Smooth muscle cell (in vitro differentiated cells): ENCODE measurements at regions not wholly inside any gene's neighbourhood (a gene's known extent, or its start where the extent isn't known, plus 50 kb on each side); places are given as distances from the start of the nearest gene placed in this dataset.

Experiments used
- DNase-seq: peaks from one replicate; lab custom pipeline; 2025; ENCODE audit not compliant: unreplicated experiment; lab: John Stamatoyannopoulos, UW
- H2AFZ ChIP-seq: fragments of 200-600 bp; sonication (generic); 2 replicates; pipeline ENCODE4 v1.6.0; 2016; ENCODE audit warnings: antibody characterized with exemption, low read depth, mild to moderate bottlenecking
- H3F3A ChIP-seq: fragments of 200-600 bp; sonication (generic); 2 replicates; pipeline ENCODE4 v1.6.0; 2017; ENCODE audit warnings: antibody characterized with exemption, low read depth
- H3K27ac ChIP-seq: fragments of 200-600 bp; sonication (generic); 2 replicates; pipeline ENCODE4 v1.5.1; 2016; ENCODE audit warnings: low read depth, mild to moderate bottlenecking
- H3K27me3 ChIP-seq: fragments of 200-600 bp; sonication (generic); 2 replicates; pipeline ENCODE4 v1.6.1; 2016; ENCODE audit warnings: low read depth, mild to moderate bottlenecking
- H3K36me3 ChIP-seq: fragments of 200-600 bp; sonication (generic); 2 replicates; pipeline ENCODE4 v1.5.1; 2016; ENCODE audit warnings: low read depth
- H3K4me1 ChIP-seq: fragments of 200-600 bp; sonication (generic); 2 replicates; pipeline ENCODE4 v1.5.1; 2016; ENCODE audit warnings: low read depth
- H3K4me2 ChIP-seq: fragments of 200-600 bp; sonication (generic); 2 replicates; pipeline ENCODE4 v1.6.0; 2016; ENCODE audit warnings: mild to moderate bottlenecking
- H3K4me3 ChIP-seq: fragments of 200-600 bp; sonication (generic); 2 replicates; pipeline ENCODE4 v1.5.1; 2016; ENCODE audit warnings: mild to moderate bottlenecking
- H3K79me2 ChIP-seq: fragments of 200-600 bp; sonication (generic); 2 replicates; pipeline ENCODE4 v1.6.0; 2016; ENCODE audit warnings: low read depth, mild to moderate bottlenecking
- H3K9ac ChIP-seq: fragments of 200-600 bp; sonication (generic); 2 replicates; pipeline ENCODE4 v1.6.0; 2016; ENCODE audit warnings: low read depth
- H3K9me3 ChIP-seq: fragments of 200-600 bp; sonication (generic); replicated peaks from 2 replicates; pipeline ENCODE4 v1.5.1; 2016; ENCODE audit warnings: low read depth
- H4K20me1 ChIP-seq: fragments of 200-600 bp; sonication (generic); 2 replicates; pipeline ENCODE4 v1.6.0; 2016; ENCODE audit warnings: low read depth
- CTCF ChIP-seq: fragments of 200-600 bp; sonication (generic); IDR thresholded peaks from 2 replicates; pipeline ENCODE4 v1.5.1; 2017; ENCODE audit warnings: borderline replicate concordance, mild to moderate bottlenecking, antibody characterized with exemption; ENCODE audit not compliant: insufficient read depth, poor library complexity, severe bottlenecking
- WGBS: methylation state at CpG from one replicate; pipeline ENCODE4 v1.1.7; 2016; ENCODE audit warnings: low lambda C conversion rate; 5-methylcytosine and 5-hydroxymethylcytosine counted together

- no peak overlapping the region for H2AFZ ChIP-seq
- H3K9ac ChIP-seq: no peak overlapping the region
- no peaks in the 10 kb centered on the region for H3K36me3 ChIP-seq
- no peaks in the 10 kb centered on the region for H4K20me1 ChIP-seq
- no peak for DNase-seq
- no peak for TF ChIP-seq CTCF
- no peak overlapping the region for H3K4me2 ChIP-seq
- 55% methylated on average over 1 of the region's 1 CpG for WGBS
- H3K27ac ChIP-seq: no peak overlapping the region
- no peaks in the 10 kb centered on the region for H3K9me3 ChIP-seq
- no peaks in the 10 kb centered on the region for H3K79me2 ChIP-seq
- no peaks in the 10 kb centered on the region for H3K27me3 ChIP-seq
- peaks cover 9% of the 10 kb centered on the region for H3K4me1 ChIP-seq
- H3K4me3 ChIP-seq: no peak overlapping the region
- H3F3A ChIP-seq: no peaks in the 10 kb centered on the region
Measured at GRCh38 chr2:122098306-122098705, 342.9 kb downstream of the TSN start.

GRCh38 chr2:122100346-122100745 lies 344.9 kb downstream of the TSN start:
- WGBS: 39% methylated on average over 2 of the region's 2 CpGs

GRCh38 chr2:122100756-122101155 lies 345.3 kb downstream of the TSN start:
- H3K4me1 ChIP-seq: peaks cover 22% of the 10 kb centered on the region
- DNase-seq: no peak
- no peak overlapping the region for H3K4me2 ChIP-seq
- no peaks in the 10 kb centered on the region for H3K79me2 ChIP-seq
- no peak for TF ChIP-seq CTCF
- H3K9me3 ChIP-seq: no peaks in the 10 kb centered on the region
- no peak overlapping the region for H3K9ac ChIP-seq
- H3F3A ChIP-seq: no peaks in the 10 kb centered on the region
- no peak overlapping the region for H3K27ac ChIP-seq
- no peaks in the 10 kb centered on the region for H4K20me1 ChIP-seq
- no peak overlapping the region for H2AFZ ChIP-seq
- no peak overlapping the region for H3K4me3 ChIP-seq
- no peaks in the 10 kb centered on the region for H3K36me3 ChIP-seq
- no peaks in the 10 kb centered on the region for H3K27me3 ChIP-seq

More at GRCh38 chr2:122100346-122100745, 344.9 kb downstream of the TSN start:
- H3K9ac ChIP-seq: no peak overlapping the region
- H4K20me1 ChIP-seq: no peaks in the 10 kb centered on the region
- no peaks in the 10 kb centered on the region for H3K27me3 ChIP-seq
- H3K4me3 ChIP-seq: no peak overlapping the region
- H3K79me2 ChIP-seq: no peaks in the 10 kb centered on the region
- no peaks in the 10 kb centered on the region for H3K9me3 ChIP-seq
- H3K36me3 ChIP-seq: no peaks in the 10 kb centered on the region
- TF ChIP-seq CTCF: no peak
- no peak overlapping the region for H3K27ac ChIP-seq
- no peak for DNase-seq
- no peak overlapping the region for H2AFZ ChIP-seq
- no peaks in the 10 kb centered on the region for H3F3A ChIP-seq
- H3K4me2 ChIP-seq: no peak overlapping the region
- peaks cover 18% of the 10 kb centered on the region for H3K4me1 ChIP-seq

GRCh38 chr2:122101319-122101718 lies 345.9 kb downstream of the TSN start:
- WGBS: 84% methylated on average over 5 of the region's 5 CpGs
- Histone ChIP-seq H3K27ac (no peak overlapping the region), H3K27me3 (no peaks in the 10 kb centered on the region), H3K4me3 (no peak overlapping the region), H3K36me3 (no peaks in the 10 kb centered on the region), H3K79me2 (no peaks in the 10 kb centered on the region), H3K9ac (no peak overlapping the region), H3K4me2 (no peak overlapping the region), H2AFZ (no peak overlapping the region), H4K20me1 (no peaks in the 10 kb centered on the region), H3F3A (no peaks in the 10 kb centered on the region), H3K9me3 (no peaks in the 10 kb centered on the region), H3K4me1 (peaks cover 27% of the 10 kb centered on the region)
- no peak for DNase-seq
- no peak for TF ChIP-seq CTCF
